ENCODE measurements at regions not wholly inside any gene's neighbourhood (a gene's known extent, or its start where the extent isn't known, plus 50 kb on each side); places are given as distances from the start of the nearest gene placed in this dataset.
"Not testable (repeated sequence)": the region's sequence is repeated elsewhere in the genome, so short reads cannot be mapped to it uniquely, and the experiment has no call there.

GRCh38 chr1:188489336-188490112 is 1660.8 kb downstream of the PLA2G4A start:
- no peak for DNase-seq

GRCh38 chr1:188496506-188496905 is 1667.8 kb downstream of the PLA2G4A start:
- DNase-seq = no peak

GRCh38 chr1:188497020-188497419 is 1668.3 kb downstream of the PLA2G4A start:
- DNase-seq = no peak

- peak; percentile 25 to 28 for DNase-seq
These were observed 1670.9 kb downstream of the PLA2G4A start for GRCh38 chr1:188499690-188500089.

GRCh38 chr1:188514917-188515316 is 1686.2 kb downstream of the PLA2G4A start:
- no peak for DNase-seq

GRCh38 chr1:188517139-188517538 is 1688.4 kb downstream of the PLA2G4A start:
- DNase-seq = no peak

GRCh38 chr1:188551176-188551575 is 1722.4 kb downstream of the PLA2G4A start:
- DNase-seq = no peak

- DNase-seq = no peak
These were observed 1728.3 kb downstream of the PLA2G4A start for GRCh38 chr1:188557053-188557452.

GRCh38 chr1:188582911-188583532 is 1754.3 kb downstream of the PLA2G4A start:
- DNase-seq = no peak

- no peak for DNase-seq
These were observed 1755.4 kb downstream of the PLA2G4A start for GRCh38 chr1:188584119-188584518.

GRCh38 chr1:188590641-188591040 is 1761.9 kb downstream of the PLA2G4A start:
- DNase-seq = no peak

GRCh38 chr1:188594542-188595235 is 1765.9 kb downstream of the PLA2G4A start:
- no peak for DNase-seq

- DNase-seq = peak in 1 of 2 experiments; percentile 2
These were observed 1770.6 kb downstream of the PLA2G4A start for GRCh38 chr1:188599313-188599712.

GRCh38 chr1:188611432-188611831 is 1782.7 kb downstream of the PLA2G4A start:
- no peak for DNase-seq

GRCh38 chr1:188615321-188615720 is 1786.6 kb downstream of the PLA2G4A start:
- no peak for DNase-seq

GRCh38 chr1:188620236-188620635 is 1791.5 kb downstream of the PLA2G4A start:
- no peak for DNase-seq

GRCh38 chr1:188641566-188642211 is 1812.9 kb downstream of the PLA2G4A start:
- no peak for DNase-seq

- DNase-seq = no peak
These were observed 1814.0 kb downstream of the PLA2G4A start for GRCh38 chr1:188642704-188643103.

GRCh38 chr1:188652678-188653077 is 1823.9 kb downstream of the PLA2G4A start:
- peak; percentile 64 to 72 for DNase-seq

- not testable (repeated sequence) for DNase-seq
These were observed 1821.7 kb downstream of the BRINP3 start for GRCh38 chr1:188655966-188656365.

GRCh38 chr1:188660572-188660971 is 1817.1 kb downstream of the BRINP3 start:
- no peak for DNase-seq

GRCh38 chr1:188665477-188665876 is 1812.2 kb downstream of the BRINP3 start:
- DNase-seq = no peak

GRCh38 chr1:188668083-188668482 is 1809.6 kb downstream of the BRINP3 start:
- peak; percentile 18 to 20 for DNase-seq
